GM21367 (cell line): ENCODE measurements at regions not wholly inside any gene's neighbourhood (a gene's known extent, or its start where the extent isn't known, plus 50 kb on each side); places are given as distances from the start of the nearest gene placed in this dataset.
A peak's percentile ranks its signal among the peaks of the same experiment; 100 is the strongest.
"Not testable (repeated sequence)": the region's sequence is repeated elsewhere in the genome, so short reads cannot be mapped to it uniquely, and the experiment has no call there.

Source experiments
- ATAC-seq: cut with Tn5 transposase; IDR thresholded peaks from one replicate; pipeline ENCODE4 v1.9.1; 2021; ENCODE audit not compliant: unreplicated experiment

GRCh38 chr13:97520061-97520460, 86.1 kb downstream of the RAP2A start:
- no peak for ATAC-seq

- ATAC-seq, result no peak
Measured at GRCh38 chr13:97520866-97521265, 86.9 kb downstream of the RAP2A start.

DNA sequence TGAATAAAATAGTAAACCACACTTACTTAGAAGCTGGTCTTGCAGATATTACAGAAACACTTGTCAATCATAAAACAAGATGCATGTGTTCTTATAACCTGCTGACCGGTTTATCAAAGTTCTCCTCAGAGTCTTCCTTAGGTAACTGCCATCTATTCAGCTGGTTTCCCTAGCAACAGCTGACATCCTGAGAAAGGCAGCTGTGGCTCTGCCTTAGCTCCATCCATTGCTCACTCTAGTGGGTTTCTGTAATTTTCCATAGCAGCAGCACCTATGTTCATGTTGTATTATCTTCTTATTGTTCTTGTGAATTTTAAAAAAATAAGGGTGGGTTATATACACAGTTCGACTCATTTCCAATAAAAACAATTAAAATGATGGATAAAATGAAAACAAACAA, 87.8 kb downstream of the RAP2A start:
- ATAC-seq, result no peak

DNA sequence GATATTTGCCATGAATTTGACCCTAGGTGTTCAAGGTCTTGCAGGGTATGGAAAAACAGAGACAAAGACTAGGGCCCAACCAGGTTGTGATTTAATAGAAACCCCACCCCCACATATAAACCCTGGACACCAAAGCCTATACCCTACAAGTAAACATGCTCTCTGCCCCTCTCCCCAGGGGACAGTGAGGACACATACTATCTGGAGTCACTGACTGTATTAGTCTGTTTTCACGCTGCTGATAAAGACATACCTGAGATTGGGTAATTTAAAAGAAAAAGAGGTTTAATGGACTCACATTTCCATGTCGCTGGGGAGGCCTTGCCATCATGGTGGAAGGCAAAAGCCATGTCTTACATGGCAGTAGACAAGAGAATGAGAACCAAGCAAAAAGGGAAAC, 88.3 kb downstream of the RAP2A start:
- ATAC-seq, result no peak

- ATAC-seq, result no peak
Measured at GRCh38 chr13:97526556-97526955, 92.6 kb downstream of the RAP2A start.

- no peak for ATAC-seq
Measured at GRCh38 chr13:97528518-97528917, 94.5 kb downstream of the RAP2A start.

DNA sequence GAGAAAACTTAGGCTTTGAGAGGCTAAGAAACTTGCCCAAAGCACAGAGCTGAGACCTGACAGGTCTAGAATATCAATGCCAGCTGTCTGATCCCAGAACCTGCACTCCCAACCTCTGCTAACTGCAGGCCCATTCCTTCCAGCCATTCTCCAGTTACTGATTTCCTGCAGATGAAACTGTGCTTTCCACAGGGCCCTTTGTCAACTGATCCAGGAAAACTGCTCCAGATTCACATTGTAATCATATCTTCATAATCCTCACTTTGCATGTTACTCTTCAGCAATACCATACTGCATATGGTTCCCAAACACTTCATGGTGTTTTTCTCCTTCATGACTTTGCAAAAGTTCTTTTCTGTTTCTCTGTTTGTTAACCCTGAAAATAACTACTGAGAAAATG, 100.6 kb downstream of the RAP2A start:
- ATAC-seq, result no peak

DNA sequence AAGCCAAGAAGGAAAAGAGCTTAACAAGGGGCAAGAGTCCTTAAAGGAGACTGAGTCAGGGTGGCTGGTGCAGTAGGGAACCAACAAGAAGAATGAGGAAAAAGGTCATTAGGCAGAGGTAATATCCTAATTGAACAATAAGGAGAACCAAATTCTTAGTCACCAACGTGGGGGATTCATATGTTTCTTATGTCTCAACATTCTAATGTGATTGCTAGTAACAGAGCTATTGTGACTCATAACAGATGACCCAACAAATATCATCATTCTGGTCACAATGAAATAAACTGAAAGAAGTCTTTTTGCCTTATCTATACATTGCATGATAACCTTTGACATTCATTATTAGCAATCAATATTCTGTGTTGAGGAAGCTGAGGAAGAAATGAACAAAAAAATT, 101.6 kb downstream of the RAP2A start:
- ATAC-seq, result no peak

DNA sequence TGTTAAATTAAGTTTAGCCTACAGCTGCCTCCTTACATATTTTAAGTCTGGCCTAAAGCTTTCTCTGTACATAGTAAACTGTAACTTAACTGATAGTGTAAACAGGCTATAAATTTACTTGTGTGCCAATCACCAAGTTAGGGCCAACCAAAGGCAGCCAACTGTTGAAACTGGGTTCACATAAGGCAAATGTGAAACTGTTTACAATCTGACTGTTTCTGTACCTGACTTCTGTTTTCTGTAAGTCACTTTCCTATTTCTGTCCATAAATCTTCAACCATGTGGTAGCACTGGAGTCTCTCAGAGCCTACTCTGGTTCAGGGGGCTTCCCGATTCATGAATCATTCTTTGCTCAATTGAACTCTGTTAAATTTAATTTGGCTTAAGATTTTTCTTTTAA, 103.1 kb downstream of the RAP2A start:
- peak; percentile 70 for ATAC-seq

DNA sequence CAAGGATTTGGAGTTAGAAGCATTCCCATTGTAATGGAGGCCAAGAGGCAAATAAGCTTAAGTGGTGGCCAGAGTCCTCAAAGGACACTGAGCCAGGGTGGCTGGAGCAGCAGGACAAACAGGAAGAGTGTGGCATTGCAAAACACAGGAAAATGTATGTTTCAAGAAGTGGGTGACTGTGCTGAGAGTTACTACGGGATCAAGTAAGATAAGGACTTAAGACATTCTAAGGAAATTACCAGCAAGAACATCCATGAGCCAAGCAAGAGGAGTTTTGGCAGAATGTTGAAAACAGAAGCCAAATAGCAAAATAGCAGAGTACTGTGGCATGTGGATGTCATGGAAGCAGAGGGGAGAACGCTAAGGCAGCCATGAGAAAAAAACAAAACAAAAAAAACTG, 104.2 kb downstream of the RAP2A start:
- no peak for ATAC-seq

DNA sequence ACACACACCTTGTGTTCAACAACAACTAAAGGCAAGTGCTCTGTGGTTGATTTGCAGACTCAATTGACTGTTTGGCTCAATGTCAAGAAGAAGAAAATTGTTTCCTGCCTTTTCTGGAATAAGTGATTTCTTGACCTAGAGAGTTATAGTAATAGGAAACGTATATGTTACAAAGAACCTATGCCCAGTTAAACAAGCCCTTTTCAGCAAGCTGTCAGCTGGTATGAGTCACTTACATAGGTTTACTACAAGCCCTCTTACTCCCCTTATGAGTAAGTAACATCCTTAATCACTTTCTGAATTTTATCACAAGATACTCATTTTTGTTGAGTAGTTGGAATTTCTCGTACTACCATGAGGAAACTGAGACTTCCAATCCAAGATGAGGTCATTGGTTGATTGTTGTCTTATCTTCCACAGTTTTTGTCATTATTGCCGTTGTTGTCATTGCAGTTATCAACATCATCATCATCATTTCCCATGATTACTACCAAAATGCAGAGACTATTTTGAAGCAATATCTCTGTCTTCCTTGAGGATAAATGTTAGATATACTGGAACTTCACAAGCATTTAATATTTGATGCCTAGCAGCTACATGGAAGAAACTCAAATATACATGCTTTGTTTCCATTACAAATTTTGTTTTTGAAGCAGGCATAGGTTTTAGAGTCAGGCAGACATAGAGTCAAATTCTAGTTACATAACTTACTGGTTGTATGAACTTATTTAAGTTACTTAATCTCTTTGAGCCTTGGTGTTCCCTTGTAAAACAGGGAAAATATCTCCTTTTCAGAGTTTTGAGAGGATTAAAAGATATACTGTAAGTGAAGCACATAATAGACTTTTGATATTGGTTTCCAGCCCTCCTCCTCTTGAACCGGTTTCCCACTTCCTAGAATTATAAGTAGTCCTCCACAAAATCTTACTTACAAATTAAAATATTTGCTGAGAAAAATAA, 106.0 kb downstream of the RAP2A start:
- ATAC-seq, result no peak

GRCh38 chr13:97540696-97541095, 106.7 kb downstream of the RAP2A start:
- ATAC-seq, result no peak

GRCh38 chr13:97542102-97542685, 108.2 kb downstream of the RAP2A start:
- no peak for ATAC-seq

DNA sequence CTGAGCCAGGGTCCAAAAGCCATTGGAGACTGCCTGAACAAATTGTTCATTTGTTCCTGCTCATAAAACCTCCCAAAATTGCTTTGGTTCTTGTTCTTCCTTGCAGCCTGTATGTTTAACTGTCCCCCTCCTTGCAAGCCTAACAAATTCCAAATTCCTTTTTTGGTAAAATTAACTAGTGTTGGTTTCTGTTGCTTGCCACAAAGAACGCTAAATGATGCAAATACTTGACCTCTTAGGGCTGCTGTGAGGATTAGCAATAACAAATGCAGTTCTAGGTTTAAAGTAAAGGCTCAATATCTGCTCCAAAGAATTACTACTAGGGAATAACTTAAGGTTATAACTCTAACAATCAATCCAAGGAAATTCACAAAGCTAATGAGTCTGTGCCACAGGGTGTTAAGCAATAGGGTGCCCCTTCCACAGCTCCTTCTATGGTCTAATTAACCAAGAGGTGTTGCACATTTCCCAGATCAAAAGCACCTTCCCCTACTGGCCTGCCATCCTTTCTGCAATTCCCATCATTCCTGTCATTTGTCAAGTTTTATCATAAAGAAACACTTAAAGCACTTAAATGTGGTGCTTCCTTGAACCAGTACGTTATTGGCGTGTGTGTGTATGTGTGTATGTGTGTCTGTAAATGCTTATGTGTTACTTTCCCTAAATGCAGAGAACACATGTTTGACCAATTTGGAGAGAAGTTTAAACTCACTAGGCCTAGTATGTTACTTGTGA, 110.2 kb downstream of the RAP2A start:
- ATAC-seq, result no peak

GRCh38 chr13:97544971-97545499, 111.1 kb downstream of the RAP2A start:
- not testable (repeated sequence) for ATAC-seq

GRCh38 chr13:97548138-97548537, 114.2 kb downstream of the RAP2A start:
- ATAC-seq, result peak; percentile 54

- ATAC-seq, result no peak
Measured at GRCh38 chr13:97548711-97549110, 114.7 kb downstream of the RAP2A start.

GRCh38 chr13:97549201-97549600, 115.2 kb downstream of the RAP2A start:
- ATAC-seq, result no peak

DNA sequence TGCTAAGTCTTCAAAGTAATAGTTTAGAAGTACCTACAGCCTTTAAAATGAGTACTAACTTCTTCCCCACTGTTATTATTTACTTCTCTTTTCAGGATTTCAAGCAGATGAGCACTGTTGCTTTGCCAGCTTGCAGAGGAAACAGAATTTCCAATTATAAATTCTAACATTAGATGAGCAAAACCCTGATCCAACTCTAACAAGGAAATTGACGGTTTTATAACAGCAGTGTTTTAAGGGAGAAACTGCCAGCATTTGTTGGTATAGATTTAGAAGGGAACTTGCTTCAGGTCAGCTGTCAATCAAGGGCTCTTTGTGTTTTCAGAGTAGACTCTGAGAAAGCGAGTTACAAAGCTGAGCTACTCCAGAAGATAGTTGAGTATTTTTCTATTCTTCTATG, 120.5 kb downstream of the RAP2A start:
- no peak for ATAC-seq

DNA sequence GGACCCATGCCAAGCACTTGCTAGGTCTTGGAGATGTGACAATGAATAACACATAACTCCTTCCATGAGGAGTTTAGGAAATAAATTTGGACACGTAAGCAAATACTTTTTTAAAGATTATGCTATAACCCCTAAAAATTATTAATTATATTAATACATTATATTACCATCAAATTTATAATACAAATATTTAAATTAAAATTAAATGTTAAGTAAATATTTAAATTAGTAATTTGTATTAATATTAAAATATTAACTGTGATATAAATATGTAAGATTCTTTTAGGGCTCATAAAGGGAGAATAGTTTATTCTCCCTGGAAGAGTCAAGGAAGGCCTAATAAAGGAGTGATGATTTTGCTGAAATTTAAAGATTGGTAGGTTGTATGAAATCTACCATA, 121.1 kb downstream of the RAP2A start:
- no peak for ATAC-seq

GRCh38 chr13:97559030-97559429, 125.1 kb downstream of the RAP2A start:
- no peak for ATAC-seq

- no peak for ATAC-seq
Measured at GRCh38 chr13:97559981-97560380, 126.0 kb downstream of the RAP2A start.
